A673 (cell line): ENCODE measurements at regions not wholly inside any gene's neighbourhood (a gene's known extent, or its start where the extent isn't known, plus 50 kb on each side); places are given as distances from the start of the nearest gene placed in this dataset.

Experiments used
- BruUV-seq: library from RNA; stranded (reverse); fragments of 400-500 nt; replicated peaks from 2 replicates; lab custom pipeline; 2021; lab: Mats Ljungman, UMichigan
- CTCF ChIA-PET: fragments of 300-600 bp; sonication (Branson Sonifier 250); formaldehyde crosslinking; loops from one replicate; lab custom pipeline; 2022; ENCODE audit warnings: antibody characterized with exemption; lab: Charles Lee
- POLR2A ChIA-PET: fragments of 300-600 bp; sonication (Branson Sonifier 250); formaldehyde crosslinking; loops from one replicate; lab custom pipeline; 2022; ENCODE audit warnings: antibody characterized with exemption; ENCODE audit not compliant: low non-redundant PET; lab: Charles Lee
- DNase-seq: peaks from one replicate; pipeline ENCODE4 v3.0.0-alpha.2; 2015; ENCODE audit warnings: low spot score
- H3K27ac ChIP-seq: fragments of 200-600 bp; sonication (generic); 2 replicates; pipeline ENCODE4 v1.5.1; 2016; ENCODE audit warnings: mixed run types, low read depth, mild to moderate bottlenecking, mixed read lengths, antibody characterized with exemption, low read length; ENCODE audit not compliant: poor library complexity, severe bottlenecking
- H3K27me3 ChIP-seq: fragments of 200-600 bp; sonication (generic); replicated peaks from 2 replicates; pipeline ENCODE4 v1.6.1; 2017; ENCODE audit warnings: mixed run types, low read depth, mild to moderate bottlenecking, mixed read lengths, antibody characterized with exemption, low read length; ENCODE audit not compliant: insufficient read depth, poor library complexity
- H3K36me3 ChIP-seq: fragments of 200-600 bp; sonication (generic); 2 replicates; pipeline ENCODE4 v1.6.1; 2016; ENCODE audit warnings: mixed run types, mild to moderate bottlenecking, mixed read lengths, antibody characterized with exemption, low read length; ENCODE audit not compliant: insufficient read depth, poor library complexity, severe bottlenecking
- H3K4me1 ChIP-seq: fragments of 200-600 bp; sonication (generic); 2 replicates; pipeline ENCODE4 v1.6.1; 2017; ENCODE audit warnings: mixed run types, mild to moderate bottlenecking, mixed read lengths, antibody characterized with exemption, low read length; ENCODE audit not compliant: insufficient read depth, poor library complexity, severe bottlenecking
- H3K4me3 ChIP-seq: fragments of 200-600 bp; sonication (generic); 2 replicates; pipeline ENCODE4 v1.5.1; 2016; ENCODE audit warnings: low read depth, mixed run types, mild to moderate bottlenecking, mixed read lengths, low read length; ENCODE audit not compliant: poor library complexity, severe bottlenecking
- H3K9me3 ChIP-seq: fragments of 200-600 bp; sonication (generic); 2 replicates; pipeline ENCODE4 v1.6.1; 2016; ENCODE audit warnings: mixed run types, low read depth, mild to moderate bottlenecking, mixed read lengths, antibody characterized with exemption, low read length; ENCODE audit not compliant: poor library complexity, severe bottlenecking
- CTCF ChIP-seq: fragments of 300-800, 200-600 bp; sonication (generic); conservative IDR thresholded peaks from 2 replicates; pipeline ENCODE4 v1.5.1; 2017; ENCODE audit warnings: low read depth, mild to moderate bottlenecking, antibody characterized with exemption, low read length, moderate library complexity, mixed read lengths
- EZH2 ChIP-seq: fragments of 200-600 bp; sonication (generic); IDR thresholded peaks from 2 replicates; pipeline ENCODE4 v1.6.1; 2017; ENCODE audit warnings: borderline replicate concordance, low read depth, mild to moderate bottlenecking, mixed read lengths, antibody characterized with exemption, low read length; ENCODE audit not compliant: poor library complexity, severe bottlenecking
- intact Hi-C: fragments of 100-400 bp; cut with micrococcal nuclease; formaldehyde crosslinking; loops from one replicate; pipeline ENCODE4 v1.10.0; 2022; ENCODE audit not compliant: unreplicated experiment

GRCh38 chr18:26662996-26663395 is 114.6 kb upstream of the KCTD1 start:
- Histone ChIP-seq H3K27me3 (peaks cover 61% of the 10 kb centered on the region), H3K4me1 (no peaks in the 10 kb centered on the region), H3K27ac (no peak overlapping the region), H3K9me3 (no peaks in the 10 kb centered on the region), H3K36me3 (no peaks in the 10 kb centered on the region), H3K4me3 (no peak overlapping the region)
- DNase-seq, result no peak
- ChIA-PET CTCF (no interaction called here), POLR2A (no interaction called here)
- no TSS peak for BruUV-seq
- no peak for TF ChIP-seq CTCF
- TF ChIP-seq EZH2, result no peak
- intact Hi-C loops, result no loop called here

DNA sequence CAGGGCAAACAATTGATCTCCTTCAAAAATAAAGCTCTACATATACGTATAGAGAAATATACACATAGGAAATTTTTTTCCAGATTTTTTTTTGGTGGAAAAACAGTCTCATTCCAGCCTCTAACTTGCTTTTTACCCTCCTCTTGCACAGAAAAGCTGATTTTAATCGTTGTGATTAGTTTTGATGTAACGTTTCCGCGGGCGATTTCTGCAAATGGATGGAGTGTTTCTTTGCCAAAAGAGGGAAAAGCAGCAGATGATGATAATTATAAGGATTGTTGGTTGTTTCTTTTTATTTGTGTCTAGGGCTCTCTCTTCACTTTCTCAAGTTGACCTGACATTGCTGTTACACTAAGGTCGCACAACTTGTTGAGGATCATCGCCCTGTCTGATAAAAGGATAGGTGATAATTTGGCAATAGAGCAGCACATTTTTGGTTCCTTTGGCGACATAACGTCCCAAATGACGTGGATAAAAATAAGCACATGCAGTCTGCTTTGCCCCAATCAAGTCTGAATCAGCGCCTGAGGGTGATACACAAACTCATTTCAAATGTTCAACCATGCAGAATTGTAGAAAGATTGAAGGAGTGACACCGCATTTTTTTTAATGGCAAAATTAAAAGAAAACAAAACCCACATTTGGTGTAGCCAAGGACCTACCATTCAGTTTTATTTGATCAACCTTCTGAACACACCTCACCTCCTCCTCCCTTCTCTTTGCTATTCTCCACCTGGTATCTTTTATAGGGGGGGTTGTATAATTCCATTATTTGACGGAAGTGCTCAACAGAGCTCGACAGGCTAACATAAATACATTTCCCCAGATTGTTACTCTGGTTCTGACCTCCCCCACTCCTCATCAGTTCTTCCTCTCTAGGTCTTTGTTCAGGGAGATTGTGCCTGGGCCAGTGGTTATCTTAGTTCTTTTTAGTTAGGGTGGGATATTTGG is 109.6 kb upstream of the KCTD1 start:
- no peaks in the 10 kb centered on the region for H3K9me3 ChIP-seq
- no peak overlapping the region for H3K27ac ChIP-seq
- no peaks in the 10 kb centered on the region for H3K4me1 ChIP-seq
- ChIA-PET POLR2A (no interaction called here), CTCF (no interaction called here)
- DNase-seq, result no peak
- peak overlapping the region; percentile 39 for H3K4me3 ChIP-seq
- no peak for TF ChIP-seq CTCF
- TF ChIP-seq EZH2, result no peak
- intact Hi-C loops, result no loop called here
- peaks cover 81% of the 10 kb centered on the region for H3K27me3 ChIP-seq
- H3K36me3 ChIP-seq, result no peaks in the 10 kb centered on the region
- BruUV-seq, result no TSS peak

DNA sequence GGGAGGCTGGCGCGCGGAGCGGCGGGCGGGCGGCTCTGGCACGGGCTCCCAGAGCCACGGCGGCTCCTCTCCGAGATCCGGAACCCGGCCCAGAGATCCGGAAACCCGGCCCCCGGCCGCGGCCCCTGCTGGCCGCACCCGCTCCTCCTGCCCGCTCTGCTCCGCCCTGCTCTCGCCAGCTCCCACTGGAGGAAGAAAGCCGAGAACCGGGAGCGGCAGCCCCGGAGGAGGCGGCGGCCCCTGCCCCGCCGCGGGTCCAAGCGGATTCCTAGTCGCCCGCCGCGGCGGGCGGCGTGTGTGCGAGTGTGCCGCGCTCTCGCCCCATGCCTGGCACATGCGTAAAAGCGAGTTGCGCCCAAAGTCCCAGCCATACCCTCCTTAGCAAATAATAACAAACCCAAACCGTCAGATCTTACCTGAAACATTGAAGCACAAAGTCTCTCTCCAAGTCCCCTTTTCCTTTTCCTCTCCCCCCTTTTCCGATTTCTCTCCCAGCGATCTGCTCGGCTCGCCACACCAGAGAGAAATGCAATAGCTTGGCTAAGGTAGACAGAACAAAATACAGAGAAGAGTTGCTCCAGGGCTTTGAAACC is 108.7 kb upstream of the KCTD1 start:
- BruUV-seq, result no TSS peak
- intact Hi-C loops, result no loop called here
- H3K27ac ChIP-seq, result no peak overlapping the region

More for the DNA sequence above, 108.7 kb upstream of the KCTD1 start:
- Histone ChIP-seq H3K4me1 (no peaks in the 10 kb centered on the region), H3K9me3 (no peaks in the 10 kb centered on the region), H3K36me3 (no peaks in the 10 kb centered on the region), H3K27me3 (peaks cover 83% of the 10 kb centered on the region), H3K4me3 (peak overlapping the region; percentile 39)
- POLR2A ChIA-PET, result no interaction called here
- CTCF ChIA-PET, result interaction anchor here (0.6 kb wide), 1 partner anchor 1202 kb away, joined by 3 read pairs; no protein-coding TSS in a partner anchor
- TF ChIP-seq CTCF, result 0 out of 2 replicates have a peak, but pooled peaks have one; percentile 10
- peak; percentile 54 for TF ChIP-seq EZH2
- DNase-seq, result peak; percentile 33
